H1 (cell line): ENCODE measurements at regions not wholly inside any gene's neighbourhood (a gene's known extent, or its start where the extent isn't known, plus 50 kb on each side); places are given as distances from the start of the nearest gene placed in this dataset.

ENCODE experiments used
- CTCF ChIA-PET: fragments of 300-600 bp; sonication (Branson Sonifier 250); formaldehyde crosslinking; loops from one replicate; lab custom pipeline; 2021; ENCODE audit not compliant: partially characterized antibody; lab: Charles Lee
- POLR2A ChIA-PET: fragments of 300-600 bp; sonication (Branson Sonifier 250); formaldehyde crosslinking; loops from one replicate; lab custom pipeline; 2021; ENCODE audit warnings: inconsistent platforms; ENCODE audit not compliant: partially characterized antibody; lab: Charles Lee
- DNase-seq, 2 experiments: peaks; one replicate each; pipeline versions ENCODE4 v3.0.0 to v3.0.0-alpha.2; 2010 to 2022; ENCODE audit warnings: low spot score in 2 of 2, low read depth in 1 of 2, mixed read lengths in 1 of 2
- FAIRE-seq: peaks from 2 replicates; lab custom pipeline; 2011; peaks lifted over from hg19 to GRCh38; lab: Jason Lieb, UNC
- H2AFZ ChIP-seq: 2 replicates; pipeline ENCODE4 v1.8.1; 2012; ENCODE audit warnings: low read length, inconsistent platforms
- H2AK5ac ChIP-seq: 2 replicates; pipeline ENCODE4 v1.6.1; 2013; ENCODE audit warnings: low read depth, low read length
- H2BK120ac ChIP-seq: replicated peaks from 2 replicates; pipeline ENCODE3; 2013; ENCODE audit warnings: low read depth, low read length, inconsistent platforms
- H2BK12ac ChIP-seq: 2 replicates; pipeline ENCODE4 v1.6.1; 2013; ENCODE audit warnings: low read depth, low read length
- H2BK15ac ChIP-seq: 2 replicates; pipeline ENCODE4 v1.6.1; 2013; ENCODE audit warnings: low read length
- H2BK20ac ChIP-seq: 2 replicates; pipeline ENCODE4 v1.6.1; 2013; ENCODE audit warnings: low read length
- H2BK5ac ChIP-seq: 2 replicates; pipeline ENCODE4 v1.6.1; 2013; ENCODE audit warnings: low read depth, low read length
- H3K14ac ChIP-seq: 2 replicates; pipeline ENCODE4 v1.6.1; 2013; ENCODE audit warnings: inconsistent platforms; ENCODE audit not compliant: insufficient read length
- H3K18ac ChIP-seq: 2 replicates; pipeline ENCODE4 v1.6.1; 2013; ENCODE audit warnings: low read length; ENCODE audit errors: extremely low read depth
- H3K23ac ChIP-seq: 2 replicates; pipeline ENCODE4 v1.6.1; 2013; ENCODE audit warnings: inconsistent platforms; ENCODE audit not compliant: insufficient read length
- H3K23me2 ChIP-seq: 2 replicates; pipeline ENCODE4 v1.6.1; 2013; ENCODE audit warnings: low read depth, low read length
- H3K27ac ChIP-seq: 2 replicates; pipeline ENCODE4 v1.6.1; 2011; ENCODE audit warnings: low read depth, low read length, inconsistent platforms
- H3K27me3 ChIP-seq, 4 experiments: replicated peaks in 1 of 4; 1 replicate in 1 of 4; 2 replicates in 3 of 4; pipeline versions ENCODE4 v1.6.1 to v1.8.1; 2011 to 2013; ENCODE audit warnings: low read length in 3 of 4, mild to moderate bottlenecking in 3 of 4, inconsistent platforms in 2 of 4, mixed read lengths in 2 of 4, moderate library complexity in 1 of 4; ENCODE audit not compliant: control insufficient read depth in 3 of 4, insufficient read depth in 3 of 4; ENCODE audit errors: extremely low read depth in 1 of 4
- H3K36me3 ChIP-seq, 4 experiments: 2 replicates each; pipeline versions ENCODE4 v1.6.1 to v1.8.1; 2011 to 2013; ENCODE audit warnings: mild to moderate bottlenecking in 4 of 4, low read length in 3 of 4, moderate library complexity in 2 of 4, control low read depth in 1 of 4, inconsistent platforms in 1 of 4; ENCODE audit not compliant: insufficient read depth in 4 of 4, control insufficient read depth in 2 of 4
- H3K4ac ChIP-seq: replicated peaks from 2 replicates; pipeline ENCODE3; 2013; ENCODE audit warnings: low read length, low read depth, mixed read lengths, inconsistent platforms; ENCODE audit not compliant: insufficient read length
- H3K4me1 ChIP-seq, 4 experiments: replicated peaks in 1 of 4; 1 replicate in 1 of 4; 2 replicates in 3 of 4; pipeline versions ENCODE4 v1.6.1 to v1.8.1; 2011 to 2013; ENCODE audit warnings: low read length in 3 of 4, inconsistent platforms in 2 of 4, mixed read lengths in 1 of 4; ENCODE audit not compliant: insufficient read depth in 4 of 4, control insufficient read depth in 3 of 4
- H3K4me2 ChIP-seq, 2 experiments: 2 replicates each; pipeline versions ENCODE4 v1.6.1 to v1.8.1; 2011 to 2013; ENCODE audit warnings: low read depth in 2 of 2, low read length in 2 of 2, control low read depth in 1 of 2, inconsistent platforms in 1 of 2, mild to moderate bottlenecking in 1 of 2; ENCODE audit not compliant: insufficient read depth in 1 of 2
- H3K4me3 ChIP-seq, 4 experiments: fragments of 200-600, 300-600 bp in 1 of 4; sonication (generic), shearing (Covaris generic), sonication (Bioruptor Twin) in 1 of 4; 2 replicates each; pipeline versions ENCODE4 v1.5.1 to v1.8.1; 2011 to 2016; ENCODE audit warnings: low read length in 4 of 4, low read depth in 3 of 4, control low read depth in 2 of 4, inconsistent platforms in 2 of 4, mild to moderate bottlenecking in 2 of 4, mixed read lengths in 1 of 4, moderate library complexity in 1 of 4; ENCODE audit not compliant: insufficient read depth in 2 of 4; ENCODE audit errors: extremely low read depth in 1 of 4
- H3K56ac ChIP-seq: replicated peaks from 2 replicates; pipeline ENCODE3; 2013; ENCODE audit warnings: low read depth, mild to moderate bottlenecking, mixed read lengths, low read length, inconsistent platforms; ENCODE audit not compliant: insufficient read length
- H3K79me1 ChIP-seq: 2 replicates; pipeline ENCODE4 v1.6.1; 2013; ENCODE audit warnings: low read depth, low read length, control low read depth
- H3K79me2 ChIP-seq, 2 experiments: 2 replicates each; pipeline versions ENCODE4 v1.6.1 to v1.8.1; 2012 to 2013; ENCODE audit warnings: low read length in 2 of 2, mild to moderate bottlenecking in 2 of 2, inconsistent platforms in 1 of 2; ENCODE audit not compliant: insufficient read depth in 2 of 2, control insufficient read depth in 1 of 2
- H3K9ac ChIP-seq, 4 experiments: replicated peaks in 1 of 4; 1 replicate in 1 of 4; 2 replicates in 3 of 4; pipeline versions ENCODE4 v1.6.1 to v1.8.1; 2011 to 2013; ENCODE audit warnings: low read depth in 3 of 4, low read length in 3 of 4, control low read depth in 2 of 4, mild to moderate bottlenecking in 2 of 4, moderate library complexity in 2 of 4, inconsistent platforms in 1 of 4; ENCODE audit errors: extremely low read depth in 1 of 4
- H3K9me3 ChIP-seq, 2 experiments: 2 replicates each; pipeline versions ENCODE4 v1.6.1 to v1.8.1; 2012 to 2013; ENCODE audit warnings: mild to moderate bottlenecking in 2 of 2, moderate library complexity in 2 of 2, control low read depth in 1 of 2, inconsistent platforms in 1 of 2, low read depth in 1 of 2, low read length in 1 of 2, mixed read lengths in 1 of 2; ENCODE audit not compliant: insufficient read depth in 2 of 2
- H4K20me1 ChIP-seq, 2 experiments: replicated peaks in 1 of 2; 2 replicates each; pipeline versions ENCODE3 to v1.8.1; 2011 to 2013; ENCODE audit warnings: inconsistent platforms in 2 of 2, low read length in 2 of 2, mild to moderate bottlenecking in 1 of 2; ENCODE audit not compliant: insufficient read depth in 2 of 2, control insufficient read depth in 1 of 2
- H4K5ac ChIP-seq: 2 replicates; pipeline ENCODE4 v1.6.1; 2013; ENCODE audit warnings: low read length, low read depth, mixed read lengths, inconsistent platforms; ENCODE audit not compliant: insufficient read length
- H4K8ac ChIP-seq: 2 replicates; pipeline ENCODE4 v1.8.0; 2013; ENCODE audit warnings: mild to moderate bottlenecking, moderate library complexity, low read length, inconsistent platforms; ENCODE audit not compliant: insufficient read depth; ENCODE audit errors: extremely low read depth
- H4K91ac ChIP-seq: replicated peaks from 2 replicates; pipeline ENCODE3; 2013; ENCODE audit warnings: low read length, mixed read lengths, inconsistent platforms; ENCODE audit not compliant: insufficient read length
- ATF2 ChIP-seq: IDR thresholded peaks from 2 replicates; pipeline ENCODE4 v1.6.1; 2012; ENCODE audit warnings: low read length, inconsistent platforms
- ATF3 ChIP-seq: IDR thresholded peaks from 2 replicates; pipeline ENCODE4 v1.6.1; 2011; ENCODE audit warnings: low read depth, mild to moderate bottlenecking, low read length; ENCODE audit not compliant: insufficient read depth
- BCL11A ChIP-seq, 2 experiments: IDR thresholded peaks; one replicate each; pipeline ENCODE4 v1.6.1; 2011; ENCODE audit warnings: low read depth in 2 of 2, low read length in 2 of 2, mild to moderate bottlenecking in 2 of 2
- JUND ChIP-seq: IDR thresholded peaks from 2 replicates; pipeline ENCODE4 v1.6.1; 2011; ENCODE audit warnings: mild to moderate bottlenecking, improper control_type of control experiment, low read length
- MAX ChIP-seq: IDR thresholded peaks from 2 replicates; pipeline ENCODE4 v1.6.1; 2012; ENCODE audit warnings: inconsistent platforms
- NRF1 ChIP-seq: IDR thresholded peaks from 2 replicates; pipeline ENCODE4 v1.6.1; 2011; ENCODE audit warnings: mild to moderate bottlenecking, low read depth, low read length, improper control_type of control experiment
- RAD21 ChIP-seq, 2 experiments: IDR thresholded peaks in 1 of 2; conservative IDR thresholded peaks in 1 of 2; 2 replicates each; pipeline ENCODE4 v1.6.1; 2011; ENCODE audit warnings: low read depth in 2 of 2, low read length in 2 of 2, improper control_type of control experiment in 1 of 2, inconsistent platforms in 1 of 2, mild to moderate bottlenecking in 1 of 2, moderate library complexity in 1 of 2
- RNF2 ChIP-seq: fragments of 200-900, 300-1000 bp; sonication (generic); IDR thresholded peaks from 2 replicates; pipeline ENCODE4 v1.7.1; 2016; ENCODE audit warnings: borderline replicate concordance, low read depth, mild to moderate bottlenecking, antibody characterized with exemption, low read length; ENCODE audit not compliant: poor library complexity, severe bottlenecking; ENCODE audit errors: missing control alignments
- SP2 ChIP-seq: IDR thresholded peaks from 2 replicates; pipeline ENCODE4 v1.6.1; 2012; ENCODE audit warnings: mild to moderate bottlenecking, low read length, inconsistent platforms
- WGBS, 2 experiments: shearing (Covaris generic) in 1 of 2; methylation state at CpG; one replicate each; pipeline versions ENCODE4 v1.1.6 to v1.1.7; 2013 to 2015; ENCODE audit warnings: low lambda C conversion rate in 2 of 2, mixed read lengths in 2 of 2, inconsistent platforms in 1 of 2, low coverage in 1 of 2, missing lambda C conversion rate in 1 of 2; ENCODE audit not compliant: insufficient replicate concordance in 2 of 2, insufficient coverage in 1 of 2, insufficient read length in 1 of 2; ENCODE audit errors: extremely low coverage in 1 of 2, missing lambda C conversion rate in 1 of 2; 5-methylcytosine and 5-hydroxymethylcytosine counted together

DNA sequence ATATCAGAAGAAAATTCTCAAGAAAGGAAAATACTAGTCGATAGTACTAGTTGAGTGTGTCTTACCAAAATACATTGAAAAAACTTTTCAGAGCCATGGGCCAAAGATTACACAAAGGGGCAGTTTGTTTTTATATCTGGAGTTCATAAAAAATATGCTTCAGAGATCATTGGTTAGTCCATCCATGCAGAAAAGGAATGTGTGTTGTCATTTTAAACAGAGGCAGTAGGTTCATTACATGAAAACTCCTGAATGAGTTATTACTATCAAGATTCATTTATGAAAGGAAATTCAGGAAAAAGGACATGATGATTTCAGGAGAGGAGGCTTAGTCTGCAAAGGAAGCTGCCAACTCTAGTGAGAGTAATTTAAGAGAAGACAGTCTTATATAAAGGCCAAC lies 354.8 kb downstream of the AEBP2 start:
- Histone ChIP-seq H3K4ac (no peak overlapping the region), H4K20me1 (no peaks in the 10 kb centered on the region), H3K9me3 (peaks cover 0 to 4% of the 10 kb centered on the region in 2 experiments; a peak in 1 of 4 replicates), H3K56ac (no peak overlapping the region), H2AK5ac (no peak overlapping the region), H3K18ac (no peak overlapping the region), H3K14ac (no peak overlapping the region), H3K27ac (no peak overlapping the region), H3K4me1 (no peaks in the 10 kb centered on the region), H2BK20ac (no peak overlapping the region), H3K79me1 (no peaks in the 10 kb centered on the region), H3K9ac (no peak overlapping the region), H2AFZ (no peak overlapping the region), H2BK5ac (no peak overlapping the region), H3K23me2 (no peaks in the 10 kb centered on the region), H3K79me2 (no peaks in the 10 kb centered on the region), H4K8ac (no peak overlapping the region), H3K4me3 (no peak overlapping the region), H2BK15ac (no peak overlapping the region), H3K4me2 (no peak overlapping the region), H3K23ac (no peak overlapping the region), H2BK120ac (no peak overlapping the region), H3K36me3 (no peaks in the 10 kb centered on the region), H2BK12ac (no peak overlapping the region), H3K27me3 (no peaks in the 10 kb centered on the region), H4K5ac (no peak overlapping the region), H4K91ac (no peak overlapping the region)
- ChIA-PET POLR2A (no interaction called here), CTCF (interaction anchor here (1.6 kb wide), 1 partner anchor 13 kb away, joined by 3 read pairs; no protein-coding TSS in a partner anchor)
- DNase-seq, result no peak
- TF ChIP-seq RNF2 (no peak), ATF2 (no peak), SP2 (no peak), JUND (no peak), MAX (no peak), RAD21 (IDR thresholded peaks at IDR 0.05 in 1 of 2, conservative IDR thresholded peaks at IDR 0.05 in 1 of 2; ENCODE audit: low read depth in 2 of 2, low read length in 2 of 2) (no peak), NRF1 (no peak), BCL11A (IDR thresholded peaks at IDR 0.05; ENCODE audit: low read depth in 2 of 2, low read length in 2 of 2) (no peak), ATF3 (no peak)
- 87% methylated on average over 1 of the region's 1 CpG; no CpG with 5 or more reads in 1 of the 2 experiments for WGBS, 2 experiments
- no peak for FAIRE-seq
